Right atrium auricular region (tissue), 2 donors: ENCODE measurements at regions not wholly inside any gene's neighbourhood (a gene's known extent, or its start where the extent isn't known, plus 50 kb on each side); places are given as distances from the start of the nearest gene placed in this dataset.

Source experiments
- DNase-seq: peaks from one replicate; pipeline ENCODE4 v3.0.0-alpha.2; 2019; ENCODE audit warnings: low spot score
- H3K27ac ChIP-seq, 2 donors: fragments of 200-600 bp; sonication (generic); 1 replicate in 1 of 2; 2 replicates in 1 of 2; pipeline ENCODE4 v1.5.1; 2016 to 2019
- H3K27me3 ChIP-seq, 2 donors: fragments of 200-600 bp; sonication (generic); one replicate each; pipeline versions ENCODE4 v1.5.1 to v1.6.0; 2017 to 2019
- H3K36me3 ChIP-seq: fragments of 200-600 bp; sonication (generic); one replicate; pipeline ENCODE4 v1.5.1; 2016
- H3K4me1 ChIP-seq, 2 donors: fragments of 200-600 bp; sonication (generic); one replicate each; pipeline versions ENCODE4 v1.5.1 to v1.6.0; 2017 to 2019
- H3K4me3 ChIP-seq, 2 donors: fragments of 200-600 bp; sonication (generic); 1 replicate in 1 of 2; 2 replicates in 1 of 2; pipeline ENCODE4 v1.5.1; 2017 to 2019; ENCODE audit warnings: mild to moderate bottlenecking in 1 of 2, moderate library complexity in 1 of 2
- H3K9me3 ChIP-seq, 2 donors: fragments of 200-600 bp; sonication (generic); one replicate each; pipeline ENCODE4 v1.5.1; 2019
- TF ChIP-seq, protein P1 (sequence below), 2 donors: fragments of 200-600 bp; sonication (generic); IDR thresholded peaks; one replicate each; pipeline ENCODE4 v1.5.1; 2019; ENCODE audit warnings: antibody characterized with exemption in 2 of 2

DNA sequence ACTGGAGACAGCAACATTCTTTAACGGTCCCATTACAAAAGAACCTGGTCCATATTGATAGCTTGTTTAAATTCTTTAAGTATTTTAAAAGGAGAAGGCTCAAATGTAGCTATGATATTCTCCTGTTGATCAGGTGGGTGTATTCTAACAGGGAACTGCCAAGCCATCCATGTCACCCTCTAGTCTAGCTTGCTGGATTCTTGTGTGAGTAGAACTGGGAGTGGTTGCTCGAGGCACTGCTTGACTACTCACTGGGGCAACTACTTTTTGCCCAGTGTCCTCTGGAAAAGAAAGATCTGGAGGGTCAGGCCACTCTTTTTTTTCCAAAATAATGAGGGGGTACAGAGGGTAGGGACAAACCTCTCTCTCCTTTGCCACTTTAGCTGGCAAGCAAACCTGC, 155.1 kb downstream of the ZNF518B start:
- H3K4me3 ChIP-seq: no peak overlapping the region
- DNase-seq: no peak
- no peaks in the 10 kb centered on the region for H3K36me3 ChIP-seq
- H3K27ac ChIP-seq: no peak overlapping the region
- TF ChIP-seq, protein P1, sequence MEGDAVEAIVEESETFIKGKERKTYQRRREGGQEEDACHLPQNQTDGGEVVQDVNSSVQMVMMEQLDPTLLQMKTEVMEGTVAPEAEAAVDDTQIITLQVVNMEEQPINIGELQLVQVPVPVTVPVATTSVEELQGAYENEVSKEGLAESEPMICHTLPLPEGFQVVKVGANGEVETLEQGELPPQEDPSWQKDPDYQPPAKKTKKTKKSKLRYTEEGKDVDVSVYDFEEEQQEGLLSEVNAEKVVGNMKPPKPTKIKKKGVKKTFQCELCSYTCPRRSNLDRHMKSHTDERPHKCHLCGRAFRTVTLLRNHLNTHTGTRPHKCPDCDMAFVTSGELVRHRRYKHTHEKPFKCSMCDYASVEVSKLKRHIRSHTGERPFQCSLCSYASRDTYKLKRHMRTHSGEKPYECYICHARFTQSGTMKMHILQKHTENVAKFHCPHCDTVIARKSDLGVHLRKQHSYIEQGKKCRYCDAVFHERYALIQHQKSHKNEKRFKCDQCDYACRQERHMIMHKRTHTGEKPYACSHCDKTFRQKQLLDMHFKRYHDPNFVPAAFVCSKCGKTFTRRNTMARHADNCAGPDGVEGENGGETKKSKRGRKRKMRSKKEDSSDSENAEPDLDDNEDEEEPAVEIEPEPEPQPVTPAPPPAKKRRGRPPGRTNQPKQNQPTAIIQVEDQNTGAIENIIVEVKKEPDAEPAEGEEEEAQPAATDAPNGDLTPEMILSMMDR (IDR thresholded peaks at IDR 0.05): no peak
- H3K27me3 ChIP-seq: no peaks in the 10 kb centered on the region
- H3K4me1 ChIP-seq: peaks cover 0 to under 1% of the 10 kb centered on the region in 2 donors
- no peaks in the 10 kb centered on the region for H3K9me3 ChIP-seq

DNA sequence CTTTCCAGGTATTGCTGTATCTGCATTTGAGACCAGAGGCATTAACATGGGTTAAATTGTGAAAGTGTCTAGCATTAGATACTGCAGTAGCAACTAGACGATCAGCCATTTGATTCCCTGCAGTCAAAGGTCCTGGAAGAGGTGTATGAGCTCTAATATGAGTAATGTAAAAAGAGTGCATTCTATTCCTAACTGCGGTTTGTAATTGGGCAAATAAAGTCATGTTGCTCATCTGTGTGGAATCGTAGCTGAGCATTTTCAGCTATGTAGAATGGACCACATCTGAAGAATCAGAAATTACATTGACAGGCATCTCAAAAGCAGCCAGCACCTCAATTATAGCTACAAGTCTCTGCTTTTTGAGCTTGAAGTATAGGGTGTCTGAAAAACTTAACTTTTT, 157.6 kb downstream of the ZNF518B start:
- Histone ChIP-seq H3K4me3 (no peak overlapping the region), H3K27ac (no peak overlapping the region), H3K36me3 (no peaks in the 10 kb centered on the region), H3K27me3 (no peaks in the 10 kb centered on the region), H3K9me3 (no peaks in the 10 kb centered on the region), H3K4me1 (peaks cover 0 to 9% of the 10 kb centered on the region in 2 donors)
- TF ChIP-seq, protein P1 (IDR thresholded peaks at IDR 0.05): no peak
- no peak for DNase-seq

- TF ChIP-seq, protein P1 (IDR thresholded peaks at IDR 0.05): no peak
- Histone ChIP-seq H3K4me3 (no peak overlapping the region), H3K27me3 (no peaks in the 10 kb centered on the region), H3K9me3 (no peaks in the 10 kb centered on the region), H3K27ac (no peak overlapping the region), H3K36me3 (no peaks in the 10 kb centered on the region), H3K4me1 (peaks cover 0 to 9% of the 10 kb centered on the region in 2 donors)
- no peak for DNase-seq
Measured at GRCh38 chr4:10298681-10299080, 158.5 kb downstream of the ZNF518B start.

GRCh38 chr4:10296730-10297129, 160.5 kb downstream of the ZNF518B start:
- Histone ChIP-seq H3K27me3 (no peaks in the 10 kb centered on the region), H3K9me3 (no peaks in the 10 kb centered on the region), H3K4me1 (peaks cover 0 to 9% of the 10 kb centered on the region in 2 donors), H3K27ac (no peak overlapping the region), H3K4me3 (no peak overlapping the region), H3K36me3 (no peaks in the 10 kb centered on the region)
- TF ChIP-seq, protein P1 (IDR thresholded peaks at IDR 0.05): no peak
- no peak for DNase-seq

DNA sequence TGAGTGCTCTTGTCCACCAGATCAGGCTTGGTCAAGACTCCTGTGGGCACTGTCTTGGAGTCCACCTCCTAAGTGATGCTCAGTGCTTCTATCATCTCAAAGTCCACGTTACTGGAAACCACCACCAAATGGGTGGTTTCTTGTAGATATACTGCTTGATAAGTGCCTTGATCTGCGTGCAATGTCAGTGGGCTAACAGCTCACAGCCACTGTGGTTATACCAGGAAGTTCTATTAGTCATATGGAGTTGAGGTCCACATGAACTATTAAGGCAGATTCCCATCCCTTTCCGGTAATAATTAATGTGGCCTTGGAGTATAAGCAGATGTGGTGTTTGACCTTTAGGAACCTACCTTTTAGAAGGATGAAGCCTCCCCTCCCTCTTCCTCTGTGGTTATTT, 161.9 kb downstream of the ZNF518B start:
- Histone ChIP-seq H3K27ac (no peak overlapping the region), H3K4me3 (no peak overlapping the region), H3K36me3 (no peaks in the 10 kb centered on the region), H3K27me3 (no peaks in the 10 kb centered on the region), H3K9me3 (no peaks in the 10 kb centered on the region), H3K4me1 (peaks cover 0 to 9% of the 10 kb centered on the region in 2 donors)
- TF ChIP-seq, protein P1 (IDR thresholded peaks at IDR 0.05): no peak
- no peak for DNase-seq

GRCh38 chr4:10289538-10289906, 167.7 kb downstream of the ZNF518B start:
- Histone ChIP-seq H3K4me1 (no peaks in the 10 kb centered on the region), H3K9me3 (no peaks in the 10 kb centered on the region), H3K36me3 (no peaks in the 10 kb centered on the region), H3K27ac (no peak overlapping the region), H3K4me3 (no peak overlapping the region), H3K27me3 (no peaks in the 10 kb centered on the region)
- TF ChIP-seq, protein P1 (IDR thresholded peaks at IDR 0.05): no peak
- no peak for DNase-seq
